Stomach (tissue), 8 donors: ENCODE measurements at regions not wholly inside any gene's neighbourhood (a gene's known extent, or its start where the extent isn't known, plus 50 kb on each side); places are given as distances from the start of the nearest gene placed in this dataset.

Source experiments
- DNase-seq, 2 donors: peaks; one replicate each; pipeline versions ENCODE4 v3.0.0 to v3.0.0-alpha.2; 2013 to 2019
- H3K27ac ChIP-seq, 5 donors: fragments of 200-600 bp in 4 of 5; sonication (generic) in 4 of 5; one replicate each; pipeline ENCODE4 v1.5.1; 2013 to 2019; ENCODE audit warnings: mild to moderate bottlenecking in 1 of 5, moderate library complexity in 1 of 5
- H3K27me3 ChIP-seq, 3 donors: fragments of 200-600 bp; sonication (generic); one replicate each; pipeline ENCODE4 v1.5.1; 2017 to 2019; ENCODE audit warnings: mixed run types in 1 of 3
- H3K36me3 ChIP-seq, 4 donors: fragments of 200-600 bp; sonication (generic); 1 replicate in 3 of 4; 2 replicates in 1 of 4; pipeline ENCODE4 v1.5.1; 2016 to 2019
- H3K4me1 ChIP-seq, 4 donors: fragments of 200-600 bp; sonication (generic); one replicate each; pipeline ENCODE4 v1.5.1; 2016 to 2019
- H3K4me3 ChIP-seq, 4 donors: fragments of 200-600 bp; sonication (generic) in 3 of 4; one replicate each; pipeline ENCODE4 v1.5.1; 2016 to 2019; ENCODE audit warnings: mild to moderate bottlenecking in 1 of 4
- H3K9me3 ChIP-seq, 4 donors: fragments of 200-600 bp; sonication (generic); one replicate each; pipeline ENCODE4 v1.5.1; 2016 to 2019
- CTCF ChIP-seq, 7 experiments: fragments of 450-650 bp in 4 of 7; fragments of 200-600 bp in 3 of 7; sonication (generic) in 3 of 7; IDR thresholded peaks; one replicate each; pipeline ENCODE4 v1.5.1; 2016 to 2019; ENCODE audit warnings: antibody characterized with exemption in 7 of 7, control low read depth in 2 of 7, mild to moderate bottlenecking in 1 of 7
- EP300 ChIP-seq: sonication (generic); formaldehyde crosslinking; IDR thresholded peaks from one replicate; pipeline ENCODE4 v1.6.1; 2017; ENCODE audit warnings: antibody characterized with exemption
- POLR2A ChIP-seq, 4 donors: fragments of 450-650 bp; IDR thresholded peaks; one replicate each; pipeline ENCODE4 v1.6.1; 2016; ENCODE audit warnings: antibody characterized with exemption in 4 of 4, control low read depth in 2 of 4, mild to moderate bottlenecking in 1 of 4, moderate library complexity in 1 of 4
- POLR2AphosphoS5 ChIP-seq, 3 donors: sonication (generic); formaldehyde crosslinking; IDR thresholded peaks; one replicate each; pipeline ENCODE4 v1.6.1; 2016; ENCODE audit warnings: antibody characterized with exemption in 3 of 3
- WGBS, 5 donors: extraction: QIAGEN DNeasy Blood & Tissue Kit in 3 of 5; methylation state at CpG; one replicate each; pipeline versions ENCODE4 v1.1.5 to v1.1.7; 2013 to 2018; 5-methylcytosine and 5-hydroxymethylcytosine counted together
- intact Hi-C: fragments of 100-400 bp; cut with DNase I; formaldehyde crosslinking; loops from one replicate; pipeline ENCODE4 v1.15.1; 2023; ENCODE audit warnings: low total_unique reads
- donor health status: healthy with polysubstance abuse.
- donor health status: Bipolar disorder and iron deficiency.
- donor health status: healthy.

- 34 to 55% (median 45%) methylated on average over 12 to 16 of the region's 16 CpGs for WGBS, 5 donors
- TF ChIP-seq POLR2A (IDR thresholded peaks at IDR 0.05) (no peak), POLR2AphosphoS5 (IDR thresholded peaks at IDR 0.05) (no peak), CTCF (IDR thresholded peaks at IDR 0.05) (no peak), EP300 (no peak)
- no peak overlapping the region for H3K27ac ChIP-seq
- intact Hi-C loops = no loop called here
- H3K4me1 ChIP-seq = no peaks in the 10 kb centered on the region
- DNase-seq = no peak
- no peaks in the 10 kb centered on the region for H3K9me3 ChIP-seq
- peaks cover 0 to 44% (median 12%) of the 10 kb centered on the region in 3 donors for H3K27me3 ChIP-seq
- no peaks in the 10 kb centered on the region for H3K36me3 ChIP-seq
- no peak overlapping the region for H3K4me3 ChIP-seq
Measured at GRCh38 chr6:166228839-166229528, 61.3 kb upstream of the TBXT start.

- Histone ChIP-seq H3K36me3 (no peaks in the 10 kb centered on the region), H3K27me3 (peaks cover 0 to 49% (median 12%) of the 10 kb centered on the region in 3 donors), H3K4me3 (no peak overlapping the region), H3K9me3 (no peaks in the 10 kb centered on the region), H3K4me1 (no peaks in the 10 kb centered on the region), H3K27ac (no peak overlapping the region)
- intact Hi-C loops = no loop called here
- TF ChIP-seq CTCF (IDR thresholded peaks at IDR 0.05) = no peak
- WGBS, 5 donors = 79 to 85% (median 83%) methylated on average over 3 of the region's 3 CpGs
- DNase-seq = no peak
Measured at GRCh38 chr6:166228425-166228824, 60.8 kb upstream of the TBXT start.

GRCh38 chr6:166223079-166223478, 55.4 kb upstream of the TBXT start:
- no peak for DNase-seq
- TF ChIP-seq EP300 (no peak), POLR2A (IDR thresholded peaks at IDR 0.05) (no peak), POLR2AphosphoS5 (IDR thresholded peaks at IDR 0.05) (no peak), CTCF (IDR thresholded peaks at IDR 0.05) (no peak)
- WGBS, 5 donors = 17 to 41% (median 18%) methylated on average over 3 of the region's 3 CpGs
- Histone ChIP-seq H3K4me3 (no peak overlapping the region), H3K4me1 (no peaks in the 10 kb centered on the region), H3K36me3 (no peaks in the 10 kb centered on the region), H3K27me3 (peaks cover 0 to 55% (median 4%) of the 10 kb centered on the region in 3 donors), H3K27ac (no peak overlapping the region), H3K9me3 (no peaks in the 10 kb centered on the region)
- intact Hi-C loops = no loop called here

GRCh38 chr6:166222631-166223030, 55.0 kb upstream of the TBXT start:
- H3K9me3 ChIP-seq = no peaks in the 10 kb centered on the region
- no peak for TF ChIP-seq POLR2AphosphoS5 (IDR thresholded peaks at IDR 0.05)
- no peak for TF ChIP-seq EP300
- TF ChIP-seq CTCF (IDR thresholded peaks at IDR 0.05) = no peak
- TF ChIP-seq POLR2A (IDR thresholded peaks at IDR 0.05) = no peak
- 65 to 69% (median 67%) methylated on average over 9 of the region's 9 CpGs for WGBS, 5 donors
- H3K27me3 ChIP-seq = peaks cover 0 to 51% (median 4%) of the 10 kb centered on the region in 3 donors
- H3K4me1 ChIP-seq = no peaks in the 10 kb centered on the region
- H3K4me3 ChIP-seq = no peak overlapping the region
- intact Hi-C loops = no loop called here
- H3K27ac ChIP-seq = no peak overlapping the region
- no peaks in the 10 kb centered on the region for H3K36me3 ChIP-seq
- DNase-seq = no peak
